Endothelial cell of umbilical vein (primary cell): ENCODE measurements at regions not wholly inside any gene's neighbourhood (a gene's known extent, or its start where the extent isn't known, plus 50 kb on each side); places are given as distances from the start of the nearest gene placed in this dataset.

ENCODE experiments used
- CTCF ChIP-seq, 2 donors: IDR thresholded peaks; 1 replicate in 1 of 2; 2 replicates in 1 of 2; pipeline ENCODE4 v1.5.1; 2011; ENCODE audit warnings: low read length in 2 of 2, mild to moderate bottlenecking in 2 of 2, moderate library complexity in 2 of 2, control low read depth in 1 of 2, inconsistent platforms in 1 of 2, low read depth in 1 of 2; ENCODE audit not compliant: insufficient read depth in 1 of 2; ENCODE audit errors: extremely low read depth in 1 of 2
- EZH2 ChIP-seq: IDR thresholded peaks from 2 replicates; pipeline ENCODE4 v1.6.1; 2012; ENCODE audit warnings: borderline replicate concordance, low read depth, mild to moderate bottlenecking, moderate library complexity, low read length, inconsistent platforms; ENCODE audit not compliant: severe bottlenecking
- FOS ChIP-seq: IDR thresholded peaks from 2 replicates; pipeline ENCODE4 v1.6.1; 2011; ENCODE audit warnings: mild to moderate bottlenecking, low read length, moderate library complexity, borderline replicate concordance; ENCODE audit not compliant: insufficient read depth
- GATA2 ChIP-seq: IDR thresholded peaks from 2 replicates; pipeline ENCODE4 v1.7.0; 2011; ENCODE audit warnings: low read depth, mild to moderate bottlenecking, moderate library complexity, mixed read lengths, low read length; ENCODE audit not compliant: insufficient read length, insufficient read depth
- JUN ChIP-seq: IDR thresholded peaks from 2 replicates; pipeline ENCODE4 v1.6.1; 2011; ENCODE audit warnings: borderline replicate concordance, low read depth; ENCODE audit not compliant: insufficient read length, insufficient read depth
- MYC ChIP-seq: IDR thresholded peaks from one replicate; pipeline ENCODE4 v1.6.1; 2011; ENCODE audit warnings: mild to moderate bottlenecking, low read depth, low read length
- POLR2A ChIP-seq: IDR thresholded peaks from 2 replicates; pipeline ENCODE4 v1.6.1; 2012; ENCODE audit warnings: low read depth, mild to moderate bottlenecking, control low read depth, low read length
- POLR2AphosphoS5 ChIP-seq: IDR thresholded peaks from 2 replicates; pipeline ENCODE4 v1.6.1; 2012; ENCODE audit warnings: low read depth, mild to moderate bottlenecking, control low read depth, low read length, moderate library complexity; ENCODE audit not compliant: insufficient read depth
- TF ChIP-seq, protein P1 (sequence below): IDR thresholded peaks from 2 replicates; pipeline ENCODE4 v1.6.1; 2011; ENCODE audit not compliant: insufficient read depth, insufficient read length

DNA sequence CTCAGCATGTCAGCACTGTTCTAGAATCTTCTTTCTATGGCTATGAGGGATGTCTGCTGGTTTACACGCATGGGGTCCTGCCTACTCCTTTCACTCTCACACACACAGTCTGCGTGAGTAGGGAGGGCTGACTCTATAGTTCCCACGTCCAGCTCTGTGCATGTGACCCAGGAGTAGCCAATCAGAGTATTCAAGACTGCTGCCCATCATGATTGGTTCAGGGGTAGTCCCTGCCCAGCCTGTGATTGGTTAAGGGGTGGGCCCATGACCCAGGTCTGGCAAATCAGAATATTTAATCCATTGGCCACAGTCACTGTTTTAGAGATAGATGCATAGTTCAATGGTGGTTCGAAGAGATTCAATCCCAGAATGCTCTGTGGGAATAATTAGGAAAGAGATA, 151.3 kb upstream of the IRX3 start:
- no peak for TF ChIP-seq CTCF (IDR thresholded peaks at IDR 0.05; ENCODE audit: extremely low read depth in 1 of 2, insufficient read depth in 1 of 2, low read depth in 1 of 2, low read length in 2 of 2)
- TF ChIP-seq EZH2 = no peak
- TF ChIP-seq POLR2A = no peak
- TF ChIP-seq POLR2AphosphoS5 = no peak
- TF ChIP-seq MYC = no peak
- no peak for TF ChIP-seq FOS
- no peak for TF ChIP-seq GATA2
- TF ChIP-seq, protein P1, sequence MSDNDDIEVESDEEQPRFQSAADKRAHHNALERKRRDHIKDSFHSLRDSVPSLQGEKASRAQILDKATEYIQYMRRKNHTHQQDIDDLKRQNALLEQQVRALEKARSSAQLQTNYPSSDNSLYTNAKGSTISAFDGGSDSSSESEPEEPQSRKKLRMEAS = no peak
- no peak for TF ChIP-seq JUN
